DND-41 (cell line): ENCODE measurements at regions not wholly inside any gene's neighbourhood (a gene's known extent, or its start where the extent isn't known, plus 50 kb on each side); places are given as distances from the start of the nearest gene placed in this dataset.

ENCODE experiments used
- ATAC-seq: fragments of 200-7000 bp; cut with Tn5 transposase; 3 replicates; pipeline ENCODE4 v1.9.1; 2021; ENCODE audit warnings: low read depth; ENCODE audit not compliant: insufficient read depth
- DNase-seq: peaks from one replicate; pipeline ENCODE4 v3.0.0-alpha.2; 2020
- H2AFZ ChIP-seq: 2 replicates; pipeline ENCODE4 v1.6.0; 2012; ENCODE audit warnings: low read depth, low read length
- H3K27ac ChIP-seq: 2 replicates; pipeline ENCODE4 v1.5.1; 2012; ENCODE audit warnings: low read length, inconsistent platforms
- H3K27me3 ChIP-seq: fragments of 200-600 bp; sonication (generic); 2 replicates; pipeline ENCODE4 v1.6.0; 2012; ENCODE audit warnings: low read length, mild to moderate bottlenecking, inconsistent platforms; ENCODE audit not compliant: insufficient read depth, poor library complexity
- H3K36me3 ChIP-seq: 2 replicates; pipeline ENCODE4 v1.5.1; 2012; ENCODE audit warnings: low read length, inconsistent platforms; ENCODE audit not compliant: insufficient read depth
- H3K4me1 ChIP-seq: 2 replicates; pipeline ENCODE4 v1.5.1; 2012; ENCODE audit warnings: mild to moderate bottlenecking, low read length; ENCODE audit not compliant: insufficient read depth
- H3K4me2 ChIP-seq: 2 replicates; pipeline ENCODE4 v1.6.0; 2012; ENCODE audit warnings: mild to moderate bottlenecking, moderate library complexity, low read length, inconsistent platforms; ENCODE audit not compliant: insufficient read depth
- H3K4me3 ChIP-seq, 2 experiments: fragments of 200-600 bp in 1 of 2; shearing (Covaris generic) in 1 of 2; 2 replicates each; pipeline ENCODE4 v1.5.1; 2012 to 2016; ENCODE audit warnings: inconsistent platforms in 2 of 2, low read length in 2 of 2, mild to moderate bottlenecking in 2 of 2, low read depth in 1 of 2, moderate library complexity in 1 of 2
- H3K79me2 ChIP-seq: 2 replicates; pipeline ENCODE4 v1.6.0; 2012; ENCODE audit warnings: low read length, inconsistent platforms; ENCODE audit not compliant: insufficient read depth
- H3K9ac ChIP-seq: 2 replicates; pipeline ENCODE4 v1.6.0; 2012; ENCODE audit warnings: low read depth, mild to moderate bottlenecking, inconsistent platforms, low read length, moderate library complexity
- H3K9me3 ChIP-seq: 2 replicates; pipeline ENCODE4 v1.5.1; 2012; ENCODE audit warnings: low read length, moderate library complexity, mild to moderate bottlenecking, inconsistent platforms; ENCODE audit not compliant: insufficient read depth, severe bottlenecking
- H4K20me1 ChIP-seq: 2 replicates; pipeline ENCODE4 v1.6.0; 2012; ENCODE audit warnings: low read length; ENCODE audit not compliant: insufficient read depth
- EZH2 ChIP-seq: IDR thresholded peaks from 3 replicates; pipeline ENCODE4 v1.6.1; 2012; ENCODE audit warnings: borderline replicate concordance, low read depth, mild to moderate bottlenecking, moderate library complexity, low read length, inconsistent platforms; ENCODE audit not compliant: severe bottlenecking
- TF ChIP-seq, protein P1 (sequence below): IDR thresholded peaks from 2 replicates; pipeline ENCODE4 v1.5.1; 2012; ENCODE audit warnings: borderline replicate concordance, low read length, moderate library complexity, mild to moderate bottlenecking; ENCODE audit not compliant: poor library complexity, severe bottlenecking; ENCODE audit errors: extremely low read depth

DNA sequence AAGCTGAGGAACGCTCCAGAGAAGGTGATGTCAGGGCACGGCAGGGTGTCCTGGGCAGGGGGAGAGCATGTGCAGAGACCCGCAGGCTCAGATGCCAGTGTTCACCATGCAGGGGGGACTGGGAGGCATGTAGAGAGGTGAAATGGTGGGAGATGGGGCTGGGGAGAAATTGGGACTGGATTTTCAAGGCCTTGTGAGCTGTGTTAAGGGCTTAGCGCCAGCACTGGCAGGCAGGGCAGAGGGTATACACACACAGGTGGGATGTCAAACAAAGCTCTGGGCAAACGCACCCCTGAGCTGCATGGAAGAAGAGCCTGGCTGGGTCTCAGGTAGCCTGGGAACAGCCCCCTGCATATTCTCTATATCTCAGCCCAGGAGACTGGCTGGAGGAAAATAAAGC is 282.7 kb downstream of the SHQ1 start:
- Histone ChIP-seq H3K79me2 (no peaks in the 10 kb centered on the region), H3K27ac (no peak overlapping the region), H3K27me3 (no peaks in the 10 kb centered on the region), H4K20me1 (no peaks in the 10 kb centered on the region), H3K4me2 (no peak overlapping the region), H3K9me3 (no peaks in the 10 kb centered on the region), H3K4me1 (peaks cover 10% of the 10 kb centered on the region), H3K36me3 (no peaks in the 10 kb centered on the region), H2AFZ (no peak overlapping the region), H3K9ac (no peak overlapping the region), H3K4me3 (no peak overlapping the region)
- TF ChIP-seq, protein P1, sequence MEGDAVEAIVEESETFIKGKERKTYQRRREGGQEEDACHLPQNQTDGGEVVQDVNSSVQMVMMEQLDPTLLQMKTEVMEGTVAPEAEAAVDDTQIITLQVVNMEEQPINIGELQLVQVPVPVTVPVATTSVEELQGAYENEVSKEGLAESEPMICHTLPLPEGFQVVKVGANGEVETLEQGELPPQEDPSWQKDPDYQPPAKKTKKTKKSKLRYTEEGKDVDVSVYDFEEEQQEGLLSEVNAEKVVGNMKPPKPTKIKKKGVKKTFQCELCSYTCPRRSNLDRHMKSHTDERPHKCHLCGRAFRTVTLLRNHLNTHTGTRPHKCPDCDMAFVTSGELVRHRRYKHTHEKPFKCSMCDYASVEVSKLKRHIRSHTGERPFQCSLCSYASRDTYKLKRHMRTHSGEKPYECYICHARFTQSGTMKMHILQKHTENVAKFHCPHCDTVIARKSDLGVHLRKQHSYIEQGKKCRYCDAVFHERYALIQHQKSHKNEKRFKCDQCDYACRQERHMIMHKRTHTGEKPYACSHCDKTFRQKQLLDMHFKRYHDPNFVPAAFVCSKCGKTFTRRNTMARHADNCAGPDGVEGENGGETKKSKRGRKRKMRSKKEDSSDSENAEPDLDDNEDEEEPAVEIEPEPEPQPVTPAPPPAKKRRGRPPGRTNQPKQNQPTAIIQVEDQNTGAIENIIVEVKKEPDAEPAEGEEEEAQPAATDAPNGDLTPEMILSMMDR, result no peak
- TF ChIP-seq EZH2, result no peak
- ATAC-seq, result no peak
- DNase-seq, result no peak

- no peaks in the 10 kb centered on the region for H3K79me2 ChIP-seq
- H3K4me2 ChIP-seq, result no peak overlapping the region
- no peaks in the 10 kb centered on the region for H4K20me1 ChIP-seq
- TF ChIP-seq EZH2, result no peak
- TF ChIP-seq, protein P1, result no peak
- no peaks in the 10 kb centered on the region for H3K27me3 ChIP-seq
- H3K27ac ChIP-seq, result no peak overlapping the region
- no peak overlapping the region for H3K9ac ChIP-seq
- H2AFZ ChIP-seq, result no peak overlapping the region
- H3K4me3 ChIP-seq, result no peak overlapping the region
- no peaks in the 10 kb centered on the region for H3K9me3 ChIP-seq
- H3K36me3 ChIP-seq, result no peaks in the 10 kb centered on the region
- DNase-seq (no peak), ATAC-seq (no peak)
- peaks cover 10% of the 10 kb centered on the region for H3K4me1 ChIP-seq
These were observed 284.4 kb downstream of the SHQ1 start for GRCh38 chr3:72563690-72564370.

DNA sequence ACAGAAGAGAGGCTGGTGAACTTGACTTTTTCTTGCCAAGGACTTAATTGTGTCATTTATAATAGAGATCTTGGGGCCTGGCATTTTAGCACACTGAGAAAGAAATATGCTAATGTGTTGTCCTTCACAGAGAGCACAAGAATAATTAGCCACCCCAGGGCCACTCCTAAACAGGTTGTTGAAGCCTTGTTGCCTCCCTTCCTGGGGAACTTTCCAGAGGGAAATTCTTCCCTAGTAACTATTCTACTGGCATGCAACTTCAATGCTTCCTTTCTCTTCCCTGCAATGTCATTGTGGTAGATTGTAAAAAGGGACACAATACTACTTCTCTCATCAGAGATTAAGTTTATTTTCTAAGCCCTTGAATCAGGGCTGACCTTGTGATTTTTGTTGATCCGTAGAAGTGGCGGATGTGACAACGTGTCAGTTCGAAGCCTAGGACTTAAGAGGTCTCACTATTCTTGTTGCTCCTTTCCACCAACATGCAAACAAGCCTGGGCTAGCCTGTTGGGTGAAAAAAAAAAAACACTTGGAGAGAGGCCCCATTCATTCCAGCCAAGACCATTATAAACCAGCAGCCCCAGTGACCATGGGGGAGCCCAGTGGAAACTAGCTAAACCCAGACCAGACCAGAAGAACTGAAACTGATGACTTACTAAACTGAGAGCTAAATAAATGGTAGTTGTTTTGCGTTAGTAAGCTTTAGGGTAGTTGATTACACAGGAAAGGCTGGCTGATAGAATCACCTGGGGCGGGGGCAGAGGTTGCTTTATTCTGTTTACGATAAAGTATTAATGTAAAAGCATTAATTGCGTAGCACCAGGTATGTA is 287.2 kb downstream of the SHQ1 start:
- DNase-seq (no peak), ATAC-seq (no peak)
- Histone ChIP-seq H3K4me3 (no peak overlapping the region), H3K9me3 (no peaks in the 10 kb centered on the region), H3K27ac (no peak overlapping the region), H3K4me2 (no peak overlapping the region), H3K36me3 (no peaks in the 10 kb centered on the region), H3K27me3 (no peaks in the 10 kb centered on the region), H3K9ac (no peak overlapping the region), H4K20me1 (no peaks in the 10 kb centered on the region), H3K79me2 (no peaks in the 10 kb centered on the region), H3K4me1 (peaks cover 10% of the 10 kb centered on the region), H2AFZ (no peak overlapping the region)
- TF ChIP-seq, protein P1, result no peak
- TF ChIP-seq EZH2, result no peak
